HL-60 (cell line): ENCODE measurements at regions not wholly inside any gene's neighbourhood (a gene's known extent, or its start where the extent isn't known, plus 50 kb on each side); places are given as distances from the start of the nearest gene placed in this dataset.

ENCODE experiments used
- GABPA ChIP-seq: IDR thresholded peaks from 2 replicates; pipeline ENCODE4 v1.6.1; 2012; ENCODE audit warnings: low read depth
- POLR2AphosphoS5 ChIP-seq: IDR thresholded peaks from 2 replicates; pipeline ENCODE4 v1.6.1; 2012; ENCODE audit warnings: low read depth
- SPI1 ChIP-seq: IDR thresholded peaks from 2 replicates; pipeline ENCODE4 v1.6.1; 2012; ENCODE audit warnings: low read depth, mild to moderate bottlenecking, borderline replicate concordance
- TF ChIP-seq, protein P1 (sequence below): IDR thresholded peaks from one replicate; pipeline ENCODE4 v1.5.1; 2011; ENCODE audit warnings: low read length, control low read depth, inconsistent platforms; ENCODE audit not compliant: insufficient read depth
- TF ChIP-seq, protein P2 (sequence below): IDR thresholded peaks from 2 replicates; pipeline ENCODE4 v1.6.1; 2012; ENCODE audit warnings: low read depth; ENCODE audit not compliant: insufficient replicate concordance

GRCh38 chr3:30522476-30522875 lies 83.9 kb upstream of the TGFBR2 start:
- TF ChIP-seq, protein P1, sequence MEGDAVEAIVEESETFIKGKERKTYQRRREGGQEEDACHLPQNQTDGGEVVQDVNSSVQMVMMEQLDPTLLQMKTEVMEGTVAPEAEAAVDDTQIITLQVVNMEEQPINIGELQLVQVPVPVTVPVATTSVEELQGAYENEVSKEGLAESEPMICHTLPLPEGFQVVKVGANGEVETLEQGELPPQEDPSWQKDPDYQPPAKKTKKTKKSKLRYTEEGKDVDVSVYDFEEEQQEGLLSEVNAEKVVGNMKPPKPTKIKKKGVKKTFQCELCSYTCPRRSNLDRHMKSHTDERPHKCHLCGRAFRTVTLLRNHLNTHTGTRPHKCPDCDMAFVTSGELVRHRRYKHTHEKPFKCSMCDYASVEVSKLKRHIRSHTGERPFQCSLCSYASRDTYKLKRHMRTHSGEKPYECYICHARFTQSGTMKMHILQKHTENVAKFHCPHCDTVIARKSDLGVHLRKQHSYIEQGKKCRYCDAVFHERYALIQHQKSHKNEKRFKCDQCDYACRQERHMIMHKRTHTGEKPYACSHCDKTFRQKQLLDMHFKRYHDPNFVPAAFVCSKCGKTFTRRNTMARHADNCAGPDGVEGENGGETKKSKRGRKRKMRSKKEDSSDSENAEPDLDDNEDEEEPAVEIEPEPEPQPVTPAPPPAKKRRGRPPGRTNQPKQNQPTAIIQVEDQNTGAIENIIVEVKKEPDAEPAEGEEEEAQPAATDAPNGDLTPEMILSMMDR, result no peak
- TF ChIP-seq, protein P2, sequence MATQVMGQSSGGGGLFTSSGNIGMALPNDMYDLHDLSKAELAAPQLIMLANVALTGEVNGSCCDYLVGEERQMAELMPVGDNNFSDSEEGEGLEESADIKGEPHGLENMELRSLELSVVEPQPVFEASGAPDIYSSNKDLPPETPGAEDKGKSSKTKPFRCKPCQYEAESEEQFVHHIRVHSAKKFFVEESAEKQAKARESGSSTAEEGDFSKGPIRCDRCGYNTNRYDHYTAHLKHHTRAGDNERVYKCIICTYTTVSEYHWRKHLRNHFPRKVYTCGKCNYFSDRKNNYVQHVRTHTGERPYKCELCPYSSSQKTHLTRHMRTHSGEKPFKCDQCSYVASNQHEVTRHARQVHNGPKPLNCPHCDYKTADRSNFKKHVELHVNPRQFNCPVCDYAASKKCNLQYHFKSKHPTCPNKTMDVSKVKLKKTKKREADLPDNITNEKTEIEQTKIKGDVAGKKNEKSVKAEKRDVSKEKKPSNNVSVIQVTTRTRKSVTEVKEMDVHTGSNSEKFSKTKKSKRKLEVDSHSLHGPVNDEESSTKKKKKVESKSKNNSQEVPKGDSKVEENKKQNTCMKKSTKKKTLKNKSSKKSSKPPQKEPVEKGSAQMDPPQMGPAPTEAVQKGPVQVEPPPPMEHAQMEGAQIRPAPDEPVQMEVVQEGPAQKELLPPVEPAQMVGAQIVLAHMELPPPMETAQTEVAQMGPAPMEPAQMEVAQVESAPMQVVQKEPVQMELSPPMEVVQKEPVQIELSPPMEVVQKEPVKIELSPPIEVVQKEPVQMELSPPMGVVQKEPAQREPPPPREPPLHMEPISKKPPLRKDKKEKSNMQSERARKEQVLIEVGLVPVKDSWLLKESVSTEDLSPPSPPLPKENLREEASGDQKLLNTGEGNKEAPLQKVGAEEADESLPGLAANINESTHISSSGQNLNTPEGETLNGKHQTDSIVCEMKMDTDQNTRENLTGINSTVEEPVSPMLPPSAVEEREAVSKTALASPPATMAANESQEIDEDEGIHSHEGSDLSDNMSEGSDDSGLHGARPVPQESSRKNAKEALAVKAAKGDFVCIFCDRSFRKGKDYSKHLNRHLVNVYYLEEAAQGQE, result no peak
- TF ChIP-seq SPI1 (no peak), GABPA (no peak), POLR2AphosphoS5 (no peak)
